Hepatic stellate cell (primary cell): ENCODE measurements at regions not wholly inside any gene's neighbourhood (a gene's known extent, or its start where the extent isn't known, plus 50 kb on each side); places are given as distances from the start of the nearest gene placed in this dataset.

ENCODE experiments used
- DNase-seq: peaks from one replicate; pipeline ENCODE4 v3.0.0; 2011; ENCODE audit warnings: low spot score

- DNase-seq = no peak
Observed at GRCh38 chr2:155151945-155152344, 453.4 kb downstream of the KCNJ3 start.

GRCh38 chr2:155151472-155151871 lies 453.0 kb downstream of the KCNJ3 start:
- no peak for DNase-seq

- no peak for DNase-seq
Observed at GRCh38 chr2:155145758-155146229, 447.3 kb downstream of the KCNJ3 start.

GRCh38 chr2:155141418-155141817 lies 442.9 kb downstream of the KCNJ3 start:
- DNase-seq = no peak

GRCh38 chr2:155125585-155126230 lies 427.2 kb downstream of the KCNJ3 start:
- DNase-seq = no peak

GRCh38 chr2:155115846-155116245 lies 417.4 kb downstream of the KCNJ3 start:
- no peak for DNase-seq

GRCh38 chr2:155111070-155111469 lies 412.6 kb downstream of the KCNJ3 start:
- DNase-seq = no peak

GRCh38 chr2:155109527-155109926 lies 411.0 kb downstream of the KCNJ3 start:
- no peak for DNase-seq

GRCh38 chr2:155100261-155100660 lies 401.8 kb downstream of the KCNJ3 start:
- DNase-seq = no peak

- DNase-seq = no peak
Observed at GRCh38 chr2:155099784-155100183, 401.3 kb downstream of the KCNJ3 start.

GRCh38 chr2:155095613-155096012 lies 397.1 kb downstream of the KCNJ3 start:
- DNase-seq = no peak

- DNase-seq = no peak
Observed at GRCh38 chr2:155080373-155080772, 381.9 kb downstream of the KCNJ3 start.

GRCh38 chr2:155070489-155070888 lies 372.0 kb downstream of the KCNJ3 start:
- DNase-seq = no peak

GRCh38 chr2:155062922-155063258 lies 364.4 kb downstream of the KCNJ3 start:
- no peak for DNase-seq

GRCh38 chr2:155062250-155062921 lies 363.9 kb downstream of the KCNJ3 start:
- no peak for DNase-seq

GRCh38 chr2:155060896-155061295 lies 362.4 kb downstream of the KCNJ3 start:
- DNase-seq = no peak

- no peak for DNase-seq
Observed at GRCh38 chr2:155054712-155055111, 356.2 kb downstream of the KCNJ3 start.

- no peak for DNase-seq
Observed at GRCh38 chr2:155043097-155043496, 344.6 kb downstream of the KCNJ3 start.

- no peak for DNase-seq
Observed at GRCh38 chr2:155035308-155035707, 336.8 kb downstream of the KCNJ3 start.

- DNase-seq = no peak
Observed at GRCh38 chr2:155033652-155034051, 335.2 kb downstream of the KCNJ3 start.

GRCh38 chr2:155030296-155030695 lies 331.8 kb downstream of the KCNJ3 start:
- no peak for DNase-seq

GRCh38 chr2:155026651-155027174 lies 328.2 kb downstream of the KCNJ3 start:
- no peak for DNase-seq

- no peak for DNase-seq
Observed at GRCh38 chr2:155023674-155024073, 325.2 kb downstream of the KCNJ3 start.

GRCh38 chr2:155022531-155022930 lies 324.0 kb downstream of the KCNJ3 start:
- DNase-seq = no peak
